ENCODE measurements at regions not wholly inside any gene's neighbourhood (a gene's known extent, or its start where the extent isn't known, plus 50 kb on each side); places are given as distances from the start of the nearest gene placed in this dataset.

GRCh38 chr17:63029541-63029940 is 63.5 kb downstream of the TANC2 start:
- TF ChIP-seq EP300 (IDR thresholded peaks at IDR 0.05), result no peak
- no peak for TF ChIP-seq CTCF (IDR thresholded peaks at IDR 0.05)

All from A549 (cell line).